A673 (cell line): ENCODE measurements at regions not wholly inside any gene's neighbourhood (a gene's known extent, or its start where the extent isn't known, plus 50 kb on each side); places are given as distances from the start of the nearest gene placed in this dataset.

ENCODE experiments used
- CTCF ChIP-seq: fragments of 300-800, 200-600 bp; sonication (generic); conservative IDR thresholded peaks from 2 replicates; pipeline ENCODE4 v1.5.1; 2017; ENCODE audit warnings: low read depth, mild to moderate bottlenecking, antibody characterized with exemption, low read length, moderate library complexity, mixed read lengths
- EZH2 ChIP-seq: fragments of 200-600 bp; sonication (generic); IDR thresholded peaks from 2 replicates; pipeline ENCODE4 v1.6.1; 2017; ENCODE audit warnings: borderline replicate concordance, low read depth, mild to moderate bottlenecking, mixed read lengths, antibody characterized with exemption, low read length; ENCODE audit not compliant: poor library complexity, severe bottlenecking

- TF ChIP-seq CTCF (no peak), EZH2 (no peak)
Observed at GRCh38 chr2:117409443-117409842, 405.0 kb upstream of the DDX18 start.
